HepG2 (cell line): ENCODE measurements at regions not wholly inside any gene's neighbourhood (a gene's known extent, or its start where the extent isn't known, plus 50 kb on each side); places are given as distances from the start of the nearest gene placed in this dataset.
"Not testable (repeated sequence)": the region's sequence is repeated elsewhere in the genome, so short reads cannot be mapped to it uniquely, and the experiment has no call there.

Source experiments
- EZH2 ChIP-seq: conservative IDR thresholded peaks from 2 replicates; pipeline ENCODE4 v1.6.1; 2012; ENCODE audit warnings: mild to moderate bottlenecking, low read depth, low read length, moderate library complexity
- FOXP1 ChIP-seq, 2 experiments: fragments of 450-650 bp in 1 of 2; IDR thresholded peaks; 2 replicates each; pipeline ENCODE4 v1.6.1; 2017 to 2018; ENCODE audit warnings: antibody characterized with exemption in 1 of 2
- MYC ChIP-seq: sonication (generic); formaldehyde crosslinking; IDR thresholded peaks from 2 replicates; pipeline ENCODE4 v1.9.0; 2021; ENCODE audit warnings: missing genetic modification reagents, borderline replicate concordance
- SRY ChIP-seq: sonication (generic); formaldehyde crosslinking; IDR thresholded peaks from 2 replicates; pipeline ENCODE4 v1.8.0; 2022; ENCODE audit warnings: mild to moderate bottlenecking, missing genetic modification reagents
- ZNF251 ChIP-seq: sonication (generic); formaldehyde crosslinking; IDR thresholded peaks from 2 replicates; pipeline ENCODE4 v1.9.0; 2021; ENCODE audit warnings: mild to moderate bottlenecking, missing genetic modification reagents
- ZNF274 ChIP-seq: sonication (generic); formaldehyde crosslinking; IDR thresholded peaks from 2 replicates; pipeline ENCODE4 v1.5.1; 2020; ENCODE audit warnings: mild to moderate bottlenecking, missing genetic modification reagents
- ZNF432 ChIP-seq: sonication (generic); formaldehyde crosslinking; IDR thresholded peaks from 2 replicates; pipeline ENCODE4 v1.5.0; 2020; ENCODE audit warnings: missing genetic modification reagents, mild to moderate bottlenecking, borderline replicate concordance
- ZSCAN12 ChIP-seq: sonication (generic); formaldehyde crosslinking; IDR thresholded peaks from 2 replicates; pipeline ENCODE4 v1.9.0; 2021; ENCODE audit warnings: mild to moderate bottlenecking, missing genetic modification reagents
- TF ChIP-seq, protein P1 (sequence below), 2 experiments: sonication (generic) in 1 of 2; formaldehyde crosslinking in 1 of 2; IDR thresholded peaks; 2 replicates each; pipeline versions ENCODE4 v1.6.1 to v1.9.0; 2014 to 2022; ENCODE audit warnings: antibody characterized with exemption in 1 of 2, borderline replicate concordance in 1 of 2, inconsistent platforms in 1 of 2, low read depth in 1 of 2, missing genetic modification reagents in 1 of 2

GRCh38 chr13:105671131-105671530 lies 864.3 kb downstream of the EFNB2 start:
- TF ChIP-seq SRY (CRISPR knock-in tag); ZSCAN12 (CRISPR knock-in tag); FOXP1 (IDR thresholded peaks at IDR 0.05); FOXP1 (CRISPR knock-in tag; IDR thresholded peaks at IDR 0.05); ZNF251 (CRISPR knock-in tag); ZNF274 (CRISPR knock-in tag); ZNF432 (CRISPR knock-in tag); MYC (CRISPR knock-in tag); EZH2: not testable (repeated sequence)
- TF ChIP-seq, protein P1, sequence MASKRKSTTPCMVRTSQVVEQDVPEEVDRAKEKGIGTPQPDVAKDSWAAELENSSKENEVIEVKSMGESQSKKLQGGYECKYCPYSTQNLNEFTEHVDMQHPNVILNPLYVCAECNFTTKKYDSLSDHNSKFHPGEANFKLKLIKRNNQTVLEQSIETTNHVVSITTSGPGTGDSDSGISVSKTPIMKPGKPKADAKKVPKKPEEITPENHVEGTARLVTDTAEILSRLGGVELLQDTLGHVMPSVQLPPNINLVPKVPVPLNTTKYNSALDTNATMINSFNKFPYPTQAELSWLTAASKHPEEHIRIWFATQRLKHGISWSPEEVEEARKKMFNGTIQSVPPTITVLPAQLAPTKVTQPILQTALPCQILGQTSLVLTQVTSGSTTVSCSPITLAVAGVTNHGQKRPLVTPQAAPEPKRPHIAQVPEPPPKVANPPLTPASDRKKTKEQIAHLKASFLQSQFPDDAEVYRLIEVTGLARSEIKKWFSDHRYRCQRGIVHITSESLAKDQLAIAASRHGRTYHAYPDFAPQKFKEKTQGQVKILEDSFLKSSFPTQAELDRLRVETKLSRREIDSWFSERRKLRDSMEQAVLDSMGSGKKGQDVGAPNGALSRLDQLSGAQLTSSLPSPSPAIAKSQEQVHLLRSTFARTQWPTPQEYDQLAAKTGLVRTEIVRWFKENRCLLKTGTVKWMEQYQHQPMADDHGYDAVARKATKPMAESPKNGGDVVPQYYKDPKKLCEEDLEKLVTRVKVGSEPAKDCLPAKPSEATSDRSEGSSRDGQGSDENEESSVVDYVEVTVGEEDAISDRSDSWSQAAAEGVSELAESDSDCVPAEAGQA (IDR thresholded peaks at IDR 0.05; ENCODE audit: low read depth) = not testable (repeated sequence)
- TF ChIP-seq, protein P1 (CRISPR knock-in tag; IDR thresholded peaks at IDR 0.05; ENCODE audit: borderline replicate concordance) = not testable (repeated sequence)
